ENCODE measurements at regions not wholly inside any gene's neighbourhood (a gene's known extent, or its start where the extent isn't known, plus 50 kb on each side); places are given as distances from the start of the nearest gene placed in this dataset.

GRCh38 chr6:15994814-15995459, 133.9 kb upstream of the MYLIP start:
- Histone ChIP-seq H3K27ac (no peak overlapping the region), H3K4me2 (ENCODE audit: low read length) (peak overlapping the region; percentile 12), H3K36me3 (ENCODE audit: control insufficient read depth, insufficient read depth, low read length) (no peaks in the 10 kb centered on the region), H3K27me3 (ENCODE audit: control insufficient read depth, insufficient read depth, low read length) (no peaks in the 10 kb centered on the region), H3K9ac (no peak overlapping the region), H2AFZ (no peak overlapping the region), H3K79me2 (no peaks in the 10 kb centered on the region), H3K9me3 (ENCODE audit: control insufficient read depth, low read length) (no peaks in the 10 kb centered on the region), H3K4me1 (no peaks in the 10 kb centered on the region), H3K4me3 (ENCODE audit: low read depth, low read length) (no peak overlapping the region)
- TF ChIP-seq CTCF (IDR thresholded peaks at IDR 0.05), result no peak

GRCh38 chr6:15993716-15994228, 135.1 kb upstream of the MYLIP start:
- H3K4me3 ChIP-seq (ENCODE audit: low read depth, low read length), result no peak overlapping the region
- H3K79me2 ChIP-seq, result no peaks in the 10 kb centered on the region
- no peak overlapping the region for H3K27ac ChIP-seq
- no peaks in the 10 kb centered on the region for H3K27me3 ChIP-seq (ENCODE audit: control insufficient read depth, insufficient read depth, low read length)
- no peak for TF ChIP-seq CTCF (IDR thresholded peaks at IDR 0.05)
- H3K9me3 ChIP-seq (ENCODE audit: control insufficient read depth, low read length), result no peaks in the 10 kb centered on the region
- no peaks in the 10 kb centered on the region for H3K4me1 ChIP-seq
- H3K4me2 ChIP-seq (ENCODE audit: low read length), result no peak overlapping the region
- no peaks in the 10 kb centered on the region for H3K36me3 ChIP-seq (ENCODE audit: control insufficient read depth, insufficient read depth, low read length)
- no peak overlapping the region for H2AFZ ChIP-seq
- no peak overlapping the region for H3K9ac ChIP-seq

GRCh38 chr6:15990179-15990578, 138.7 kb upstream of the MYLIP start:
- H3K36me3 ChIP-seq (ENCODE audit: control insufficient read depth, insufficient read depth, low read length), result no peaks in the 10 kb centered on the region
- no peak for TF ChIP-seq CTCF (IDR thresholded peaks at IDR 0.05)

GRCh38 chr6:15989397-15989796, 139.5 kb upstream of the MYLIP start:
- Histone ChIP-seq H3K27ac (no peak overlapping the region), H3K9me3 (ENCODE audit: control insufficient read depth, low read length) (no peaks in the 10 kb centered on the region), H3K4me1 (no peaks in the 10 kb centered on the region), H3K4me3 (ENCODE audit: low read depth, low read length) (no peak overlapping the region), H3K36me3 (ENCODE audit: control insufficient read depth, insufficient read depth, low read length) (no peaks in the 10 kb centered on the region), H2AFZ (no peak overlapping the region), H3K9ac (no peak overlapping the region), H3K79me2 (no peaks in the 10 kb centered on the region), H3K4me2 (ENCODE audit: low read length) (no peak overlapping the region), H3K27me3 (ENCODE audit: control insufficient read depth, insufficient read depth, low read length) (no peaks in the 10 kb centered on the region)
- TF ChIP-seq CTCF (IDR thresholded peaks at IDR 0.05), result no peak

More at GRCh38 chr6:15990179-15990578, 138.7 kb upstream of the MYLIP start:
- H3K9ac ChIP-seq, result no peak overlapping the region
- H3K27me3 ChIP-seq (ENCODE audit: control insufficient read depth, insufficient read depth, low read length), result no peaks in the 10 kb centered on the region
- H3K79me2 ChIP-seq, result no peaks in the 10 kb centered on the region
- H3K27ac ChIP-seq, result no peak overlapping the region
- no peak overlapping the region for H3K4me3 ChIP-seq (ENCODE audit: low read depth, low read length)
- no peak overlapping the region for H3K4me2 ChIP-seq (ENCODE audit: low read length)
- no peaks in the 10 kb centered on the region for H3K9me3 ChIP-seq (ENCODE audit: control insufficient read depth, low read length)
- H3K4me1 ChIP-seq, result no peaks in the 10 kb centered on the region
- no peak overlapping the region for H2AFZ ChIP-seq

GRCh38 chr6:15987569-15987968, 141.3 kb upstream of the MYLIP start:
- H3K36me3 ChIP-seq (ENCODE audit: control insufficient read depth, insufficient read depth, low read length), result no peaks in the 10 kb centered on the region
- no peaks in the 10 kb centered on the region for H3K79me2 ChIP-seq
- H3K4me1 ChIP-seq, result no peaks in the 10 kb centered on the region
- no peak for TF ChIP-seq CTCF (IDR thresholded peaks at IDR 0.05)
- H3K9me3 ChIP-seq (ENCODE audit: control insufficient read depth, low read length), result no peaks in the 10 kb centered on the region
- no peak overlapping the region for H3K4me3 ChIP-seq (ENCODE audit: low read depth, low read length)
- no peak overlapping the region for H2AFZ ChIP-seq
- no peak overlapping the region for H3K4me2 ChIP-seq (ENCODE audit: low read length)
- H3K27ac ChIP-seq, result no peak overlapping the region
- H3K27me3 ChIP-seq (ENCODE audit: control insufficient read depth, insufficient read depth, low read length), result no peaks in the 10 kb centered on the region
- H3K9ac ChIP-seq, result no peak overlapping the region

Measured in parathyroid adenoma (tissue), 2 donors.